Memory B cell (primary cell): ENCODE measurements at regions not wholly inside any gene's neighbourhood (a gene's known extent, or its start where the extent isn't known, plus 50 kb on each side); places are given as distances from the start of the nearest gene placed in this dataset.

ENCODE experiments used
- ATAC-seq: fragments of 150-1000 bp; cut with Tn5 transposase; 2 replicates; pipeline ENCODE4 v1.10.0; 2021; ENCODE audit warnings: low read depth, mild to moderate bottlenecking, moderate library complexity
- DNase-seq, 2 donors: peaks; one replicate each; pipeline ENCODE4 v3.0.0; 2022; ENCODE audit warnings: low spot score in 2 of 2
- H3K27ac Mint-ChIP-seq: one replicate; pipeline ENCODE4 v1.8.0; 2022; ENCODE audit warnings: mild to moderate bottlenecking, moderate library complexity, mixed read lengths
- H3K27me3 Mint-ChIP-seq: one replicate; pipeline ENCODE4 v1.8.0; 2022; ENCODE audit warnings: mixed read lengths
- H3K36me3 Mint-ChIP-seq: one replicate; pipeline ENCODE4 v1.8.0; 2022; ENCODE audit warnings: mild to moderate bottlenecking, mixed read lengths
- H3K4me1 Mint-ChIP-seq: one replicate; pipeline ENCODE4 v1.8.0; 2022; ENCODE audit warnings: mixed read lengths
- H3K4me3 Mint-ChIP-seq: one replicate; pipeline ENCODE4 v1.8.0; 2022; ENCODE audit warnings: mild to moderate bottlenecking, moderate library complexity, mixed read lengths
- H3K9me3 Mint-ChIP-seq: one replicate; pipeline ENCODE4 v1.8.0; 2022; ENCODE audit warnings: mixed read lengths

GRCh38 chr1:56063461-56063860 is 515.9 kb downstream of the PLPP3 start:
- Mint-ChIP-seq H3K9me3 (no peaks in the 10 kb centered on the region), H3K4me3 (no peak overlapping the region), H3K27ac (no peak overlapping the region), H3K4me1 (peaks cover 9% of the 10 kb centered on the region), H3K27me3 (peaks cover 7% of the 10 kb centered on the region), H3K36me3 (no peaks in the 10 kb centered on the region)
- DNase-seq = no peak
- no peak for ATAC-seq

- DNase-seq (no peak), ATAC-seq (no peak)
- H3K27ac Mint-ChIP-seq = no peak overlapping the region
- H3K4me3 Mint-ChIP-seq = no peak overlapping the region
- H3K27me3 Mint-ChIP-seq = peaks cover 7% of the 10 kb centered on the region
- H3K4me1 Mint-ChIP-seq = peaks cover 9% of the 10 kb centered on the region
- no peaks in the 10 kb centered on the region for H3K9me3 Mint-ChIP-seq
- no peaks in the 10 kb centered on the region for H3K36me3 Mint-ChIP-seq
These were observed 516.7 kb downstream of the PLPP3 start for GRCh38 chr1:56062625-56063024.

- Mint-ChIP-seq H3K27ac (peak overlapping the region; percentile 15), H3K27me3 (peaks cover 4% of the 10 kb centered on the region)
These were observed 517.5 kb downstream of the PLPP3 start for GRCh38 chr1:56061824-56062223.

DNA sequence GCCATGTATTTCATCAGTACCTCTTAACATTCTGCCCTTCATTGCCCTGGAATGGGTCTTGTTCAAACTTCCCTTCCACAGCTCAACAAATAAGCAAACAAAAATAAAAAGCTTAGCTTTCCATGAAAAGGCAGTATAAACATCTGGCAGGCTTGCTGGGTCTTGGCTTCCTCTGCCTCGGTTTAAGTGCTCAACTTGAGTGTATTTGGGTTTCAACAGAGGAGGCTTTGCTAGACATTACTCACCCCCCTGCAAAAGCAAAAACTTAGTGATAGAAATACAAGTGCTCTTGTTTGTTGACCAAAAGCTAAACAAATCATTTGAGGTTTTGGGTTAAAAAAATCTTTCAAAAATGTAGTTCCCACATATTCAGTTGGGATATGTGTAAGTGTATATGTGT is 518.5 kb downstream of the PLPP3 start:
- H3K27me3 Mint-ChIP-seq = peaks cover 4% of the 10 kb centered on the region
- no peaks in the 10 kb centered on the region for H3K36me3 Mint-ChIP-seq
- H3K27ac Mint-ChIP-seq = no peak overlapping the region
- no peak for ATAC-seq
- H3K9me3 Mint-ChIP-seq = no peaks in the 10 kb centered on the region
- DNase-seq = no peak
- H3K4me1 Mint-ChIP-seq = peaks cover 9% of the 10 kb centered on the region
- H3K4me3 Mint-ChIP-seq = no peak overlapping the region

More at GRCh38 chr1:56061824-56062223, 517.5 kb downstream of the PLPP3 start:
- no peaks in the 10 kb centered on the region for H3K9me3 Mint-ChIP-seq
- peaks cover 9% of the 10 kb centered on the region for H3K4me1 Mint-ChIP-seq
- ATAC-seq (peak; percentile 98), DNase-seq (peak in 1 of 2 donors; percentile 2)
- H3K36me3 Mint-ChIP-seq = no peaks in the 10 kb centered on the region
- no peak overlapping the region for H3K4me3 Mint-ChIP-seq

GRCh38 chr1:56057466-56058405 is 521.6 kb downstream of the PLPP3 start:
- DNase-seq (no peak), ATAC-seq (no peak)
- H3K27me3 Mint-ChIP-seq = peaks cover 6% of the 10 kb centered on the region
- no peak overlapping the region for H3K27ac Mint-ChIP-seq
- H3K4me1 Mint-ChIP-seq = peaks cover 9% of the 10 kb centered on the region
- H3K4me3 Mint-ChIP-seq = no peak overlapping the region
- no peaks in the 10 kb centered on the region for H3K9me3 Mint-ChIP-seq
- H3K36me3 Mint-ChIP-seq = no peaks in the 10 kb centered on the region

DNA sequence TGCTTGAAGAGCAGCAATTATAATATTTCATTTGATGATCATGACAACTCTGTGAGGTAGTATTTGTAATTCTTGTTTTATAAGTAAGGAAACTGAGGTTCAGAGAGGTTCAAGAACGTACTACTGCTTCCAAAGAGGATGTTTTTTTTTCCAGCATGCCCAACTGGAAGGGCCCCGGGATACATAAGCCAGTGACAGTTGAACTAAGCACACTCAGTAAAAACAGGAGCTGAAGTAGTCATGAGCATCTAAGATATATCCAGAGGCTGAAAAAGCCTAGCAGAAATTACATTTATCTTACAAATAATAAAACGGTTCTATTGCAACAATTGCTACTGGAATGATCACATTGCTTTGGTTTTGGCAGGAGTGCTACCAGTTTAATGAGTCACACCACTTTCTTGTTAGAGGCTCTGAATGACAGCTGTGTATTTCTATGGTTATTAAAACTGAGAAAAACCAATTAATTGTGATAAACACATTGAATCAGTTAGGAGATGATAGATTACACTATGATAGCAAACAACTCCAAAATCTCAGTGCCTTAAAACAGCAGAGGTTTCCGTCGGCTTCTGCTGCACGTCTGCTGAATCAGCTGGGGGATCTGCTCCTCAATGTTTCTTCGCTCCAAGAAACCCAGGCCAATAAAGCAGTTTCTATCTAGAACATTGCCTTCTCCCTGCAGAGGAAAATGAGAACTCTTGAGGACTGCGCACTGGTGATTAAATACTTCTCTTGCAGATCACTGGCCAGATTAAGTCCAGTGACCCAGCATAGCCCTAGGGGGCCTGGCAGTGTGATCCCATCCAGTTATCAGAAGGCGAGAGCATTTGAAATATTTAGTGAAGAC is 522.7 kb downstream of the PLPP3 start:
- no peak overlapping the region for H3K4me3 Mint-ChIP-seq
- H3K36me3 Mint-ChIP-seq = no peaks in the 10 kb centered on the region
- DNase-seq (no peak), ATAC-seq (no peak)
- peaks cover 8% of the 10 kb centered on the region for H3K27me3 Mint-ChIP-seq
- peaks cover 2% of the 10 kb centered on the region for H3K4me1 Mint-ChIP-seq
- H3K27ac Mint-ChIP-seq = no peak overlapping the region
- no peaks in the 10 kb centered on the region for H3K9me3 Mint-ChIP-seq

DNA sequence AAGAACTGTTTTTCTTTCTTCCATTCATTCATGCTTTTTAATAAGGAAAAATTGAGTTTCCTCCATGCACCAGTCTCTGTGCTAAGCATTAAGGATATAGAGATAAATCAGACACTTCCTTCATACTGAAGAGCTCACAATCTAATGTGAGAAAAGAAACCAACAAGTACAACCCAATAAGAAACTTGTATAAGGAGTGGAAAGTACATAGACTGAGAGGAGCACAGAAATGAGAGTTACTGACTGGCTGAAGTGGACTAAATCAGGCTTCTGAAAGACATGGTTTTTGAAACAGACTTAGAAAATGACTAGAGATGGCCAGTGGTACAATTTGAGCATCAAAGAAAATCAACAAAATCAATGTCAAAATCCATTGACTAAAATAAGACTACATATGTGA is 524.4 kb downstream of the PLPP3 start:
- peaks cover 11% of the 10 kb centered on the region for H3K27me3 Mint-ChIP-seq
- no peak for ATAC-seq
- H3K27ac Mint-ChIP-seq = no peak overlapping the region
- H3K36me3 Mint-ChIP-seq = no peaks in the 10 kb centered on the region
- H3K4me3 Mint-ChIP-seq = no peak overlapping the region
- H3K9me3 Mint-ChIP-seq = no peaks in the 10 kb centered on the region
- no peaks in the 10 kb centered on the region for H3K4me1 Mint-ChIP-seq
- no peak for DNase-seq

DNA sequence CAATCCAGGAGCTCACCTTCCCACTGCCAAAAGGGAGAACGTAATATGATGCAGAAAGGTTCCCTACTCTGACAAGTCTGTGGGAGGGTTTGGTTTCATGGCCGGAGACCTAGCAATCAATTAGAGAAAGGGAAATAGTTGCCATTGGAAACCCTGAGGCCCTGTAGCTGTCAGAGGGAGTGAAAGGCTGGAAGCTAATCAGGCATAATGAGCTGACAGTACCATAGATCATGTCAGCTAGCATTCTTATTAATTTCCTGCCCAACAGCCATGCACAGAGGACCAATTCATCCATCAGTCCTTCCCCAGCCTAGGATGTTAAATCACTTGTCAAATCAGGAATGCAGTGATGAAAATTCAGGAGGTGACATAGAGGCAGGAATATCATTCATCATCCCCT is 527.3 kb downstream of the PLPP3 start:
- Mint-ChIP-seq H3K27me3 (peaks cover 11% of the 10 kb centered on the region), H3K4me3 (no peak overlapping the region), H3K36me3 (no peaks in the 10 kb centered on the region), H3K4me1 (no peaks in the 10 kb centered on the region), H3K9me3 (no peaks in the 10 kb centered on the region), H3K27ac (no peak overlapping the region)
- ATAC-seq (no peak), DNase-seq (no peak)

DNA sequence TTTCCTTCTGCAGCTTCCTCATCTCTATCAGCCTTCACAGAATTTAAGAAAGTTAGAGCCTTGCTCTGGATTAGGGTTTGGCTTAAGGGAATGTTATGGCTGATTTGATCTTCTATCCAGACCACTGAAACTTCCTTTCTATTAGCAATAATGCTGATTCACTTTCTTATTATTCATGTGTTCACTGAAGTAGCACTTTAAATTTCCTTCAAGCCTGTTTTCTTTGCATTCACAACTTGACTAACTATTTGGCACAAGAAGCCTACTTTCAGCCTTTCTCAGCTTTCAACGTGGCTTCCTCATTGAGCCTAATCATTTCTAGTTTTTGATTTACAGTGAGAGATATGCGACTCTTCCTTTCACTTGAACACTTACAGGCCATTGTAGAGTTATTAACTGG is 528.5 kb downstream of the PLPP3 start:
- Mint-ChIP-seq H3K4me1 (no peaks in the 10 kb centered on the region), H3K4me3 (no peak overlapping the region), H3K36me3 (no peaks in the 10 kb centered on the region), H3K9me3 (no peaks in the 10 kb centered on the region), H3K27me3 (peaks cover 11% of the 10 kb centered on the region), H3K27ac (no peak overlapping the region)
- no peak for DNase-seq
- ATAC-seq = no peak

DNA sequence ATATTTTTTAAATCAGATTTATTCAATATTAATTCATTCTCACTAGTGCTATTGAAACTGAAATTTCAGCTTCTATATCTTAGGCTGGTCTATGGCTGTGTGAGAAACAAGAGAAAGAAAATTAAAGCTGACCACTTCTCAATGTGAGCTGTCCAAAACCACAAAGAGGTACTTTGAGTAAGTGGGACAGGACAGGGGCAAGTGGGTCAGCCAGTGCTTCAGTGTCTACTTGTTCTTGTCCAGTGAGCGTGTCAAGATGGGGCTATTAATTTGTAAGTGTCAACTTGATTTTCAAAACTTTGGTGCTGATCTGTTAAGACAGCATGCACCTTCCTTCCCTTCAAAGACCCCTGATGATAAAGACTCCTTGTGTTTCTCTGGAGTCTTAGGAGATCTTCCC is 533.9 kb downstream of the PLPP3 start:
- no peak overlapping the region for H3K4me3 Mint-ChIP-seq
- no peak for ATAC-seq
- no peak for DNase-seq
- no peaks in the 10 kb centered on the region for H3K9me3 Mint-ChIP-seq
- H3K4me1 Mint-ChIP-seq = no peaks in the 10 kb centered on the region
- H3K27me3 Mint-ChIP-seq = no peaks in the 10 kb centered on the region
- H3K27ac Mint-ChIP-seq = no peak overlapping the region
- no peaks in the 10 kb centered on the region for H3K36me3 Mint-ChIP-seq

- Mint-ChIP-seq H3K9me3 (no peaks in the 10 kb centered on the region), H3K4me1 (no peaks in the 10 kb centered on the region), H3K36me3 (no peaks in the 10 kb centered on the region), H3K27me3 (no peaks in the 10 kb centered on the region), H3K27ac (no peak overlapping the region), H3K4me3 (no peak overlapping the region)
- ATAC-seq (no peak), DNase-seq (no peak)
These were observed 534.3 kb downstream of the PLPP3 start for GRCh38 chr1:56045062-56045461.

- H3K4me3 Mint-ChIP-seq = no peak overlapping the region
These were observed 542.9 kb downstream of the PLPP3 start for GRCh38 chr1:56036479-56036878.

GRCh38 chr1:56034847-56035481 is 544.4 kb downstream of the PLPP3 start:
- Mint-ChIP-seq H3K27me3 (peaks cover 10% of the 10 kb centered on the region), H3K4me1 (no peaks in the 10 kb centered on the region), H3K27ac (no peak overlapping the region), H3K9me3 (peaks cover 1% of the 10 kb centered on the region), H3K4me3 (no peak overlapping the region), H3K36me3 (no peaks in the 10 kb centered on the region)
- ATAC-seq (no peak), DNase-seq (no peak)

More at GRCh38 chr1:56036479-56036878, 542.9 kb downstream of the PLPP3 start:
- H3K27me3 Mint-ChIP-seq = peaks cover 10% of the 10 kb centered on the region
- H3K4me1 Mint-ChIP-seq = no peaks in the 10 kb centered on the region
- H3K27ac Mint-ChIP-seq = no peak overlapping the region
- H3K9me3 Mint-ChIP-seq = peaks cover 1% of the 10 kb centered on the region
- no peaks in the 10 kb centered on the region for H3K36me3 Mint-ChIP-seq
- DNase-seq (no peak), ATAC-seq (no peak)

GRCh38 chr1:56034222-56034621 is 545.1 kb downstream of the PLPP3 start:
- H3K4me1 Mint-ChIP-seq = no peaks in the 10 kb centered on the region
- H3K36me3 Mint-ChIP-seq = no peaks in the 10 kb centered on the region
- no peak overlapping the region for H3K27ac Mint-ChIP-seq
- H3K27me3 Mint-ChIP-seq = peaks cover 13% of the 10 kb centered on the region
- H3K4me3 Mint-ChIP-seq = no peak overlapping the region
- peaks cover 1% of the 10 kb centered on the region for H3K9me3 Mint-ChIP-seq
- DNase-seq (no peak), ATAC-seq (no peak)
